CD4-positive, alpha-beta T cell treated with Interleukin-6 for 4 hours (primary cell): ENCODE measurements at regions not wholly inside any gene's neighbourhood (a gene's known extent, or its start where the extent isn't known, plus 50 kb on each side); places are given as distances from the start of the nearest gene placed in this dataset.
A peak's percentile ranks its signal among the peaks of the same experiment; 100 is the strongest.

Experiments used
- DNase-seq: peaks from one replicate; pipeline ENCODE4 v3.0.0-alpha.2; 2020; ENCODE audit warnings: mixed read lengths

- peak; percentile 36 for DNase-seq
These were observed 132.6 kb upstream of the ARHGAP5 start for GRCh38 chr14:31944256-31945073.

DNA sequence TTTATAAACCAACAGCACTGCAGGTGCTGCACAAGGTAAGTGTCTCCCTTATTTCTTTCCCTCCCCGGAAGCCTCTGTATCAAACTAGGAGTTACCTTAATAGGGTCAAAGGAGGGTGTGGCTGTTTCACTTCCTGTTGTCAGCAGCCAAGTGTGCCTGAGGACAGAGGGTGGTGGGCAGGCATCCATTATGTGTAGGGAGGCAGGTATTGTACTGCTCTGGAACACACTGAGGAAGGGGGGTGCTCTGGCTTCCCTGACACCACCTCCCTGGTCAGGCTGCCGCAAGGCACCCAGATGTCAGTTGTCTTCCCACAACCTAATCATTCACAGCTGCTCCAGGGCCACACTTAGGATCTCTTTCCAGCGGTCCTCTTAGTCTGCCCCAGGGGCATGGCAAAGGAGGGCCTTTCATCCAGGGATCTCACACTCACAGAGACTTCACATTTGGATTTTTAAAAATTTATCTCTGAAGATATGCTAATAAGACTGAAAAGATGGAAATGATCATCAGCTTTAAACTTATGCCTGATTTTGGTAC, 132.0 kb upstream of the ARHGAP5 start:
- peak; percentile 46 for DNase-seq

GRCh38 chr14:31945701-31946100, 131.4 kb upstream of the ARHGAP5 start:
- DNase-seq: no peak

DNA sequence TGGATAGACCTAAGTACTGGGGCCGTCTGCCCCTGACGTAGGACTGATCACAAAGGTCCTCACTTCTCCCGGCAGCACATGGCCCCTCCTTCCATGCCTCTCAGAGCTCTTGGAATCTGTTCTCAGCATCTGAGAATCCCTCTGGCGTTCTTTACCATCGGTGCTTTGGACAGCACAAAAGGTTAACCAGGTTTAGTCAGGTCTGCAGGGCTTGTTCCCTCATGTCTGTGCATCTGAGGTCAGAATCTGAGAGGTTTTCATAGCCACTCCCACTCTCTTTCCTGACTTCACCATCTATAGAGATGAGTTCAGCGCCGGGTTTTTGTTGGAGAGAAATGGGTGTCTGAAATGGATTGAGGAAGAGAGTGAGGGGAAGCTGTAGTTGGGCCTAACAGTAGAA, 130.0 kb upstream of the ARHGAP5 start:
- DNase-seq: no peak

DNA sequence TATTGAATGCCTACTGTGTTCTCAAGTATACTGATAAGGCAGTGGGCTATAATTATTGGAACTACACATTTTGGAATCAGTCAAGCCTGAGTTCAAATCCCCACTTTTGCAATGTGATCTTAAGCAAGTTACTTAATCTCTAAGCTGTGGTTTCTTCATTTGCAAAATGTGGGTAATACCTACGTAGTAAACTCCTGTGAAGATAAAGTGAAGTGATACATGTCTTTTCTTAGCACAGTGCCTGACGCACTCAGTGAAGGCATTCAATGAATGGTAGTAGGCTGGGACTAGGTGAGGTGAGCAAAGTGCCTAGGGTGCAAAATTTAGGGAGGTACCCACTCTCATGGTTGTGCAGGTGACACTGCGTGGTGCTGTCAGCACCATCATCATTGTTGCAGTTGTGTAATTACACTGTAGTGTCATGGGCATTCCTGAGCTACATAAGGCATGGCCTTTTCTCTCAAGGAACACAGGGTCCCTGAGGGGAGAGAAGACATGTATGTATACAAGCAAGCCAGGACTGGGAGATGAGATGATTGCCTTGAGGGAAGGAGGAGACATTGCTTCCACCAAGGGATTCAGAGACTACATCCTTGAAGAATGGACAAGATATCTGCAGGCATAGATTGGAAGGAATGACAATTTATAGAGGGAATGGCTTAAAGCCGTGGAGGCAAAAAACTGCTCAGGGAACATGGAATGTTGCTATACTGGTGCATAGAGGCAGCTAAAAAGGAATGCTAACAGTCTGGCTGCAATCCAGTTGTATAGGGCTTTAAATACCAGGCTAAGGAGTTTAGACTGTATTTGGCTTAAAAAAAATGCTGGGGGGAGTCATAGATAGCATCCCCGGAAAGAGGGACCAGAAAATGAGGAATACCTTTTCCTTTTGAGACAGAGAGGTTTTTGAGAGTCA, 129.2 kb upstream of the ARHGAP5 start:
- DNase-seq: no peak

- DNase-seq: no peak
These were observed 127.4 kb upstream of the ARHGAP5 start for GRCh38 chr14:31949709-31950108.

DNA sequence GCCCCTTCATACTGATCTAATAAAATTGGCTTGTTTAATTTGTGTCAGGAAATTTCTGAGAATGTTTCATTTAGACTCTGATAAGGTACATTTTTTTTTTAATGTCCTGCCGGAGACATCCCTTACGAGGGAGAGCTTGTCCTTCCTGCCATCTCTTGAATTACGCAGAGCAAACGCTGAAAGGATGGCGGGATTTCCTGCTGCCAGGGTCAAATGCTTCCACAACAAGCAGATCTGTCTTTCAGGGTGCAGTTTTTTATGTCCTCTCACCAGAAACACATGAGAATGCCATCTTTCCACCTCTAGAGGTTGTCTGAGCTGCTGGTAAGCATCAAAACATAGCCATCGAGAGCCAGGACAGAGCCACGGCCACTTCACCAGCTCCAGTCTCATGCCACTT, 126.8 kb upstream of the ARHGAP5 start:
- DNase-seq: no peak

GRCh38 chr14:31950764-31951637, 126.1 kb upstream of the ARHGAP5 start:
- DNase-seq: no peak

GRCh38 chr14:31951638-31951964, 125.5 kb upstream of the ARHGAP5 start:
- DNase-seq: no peak

DNA sequence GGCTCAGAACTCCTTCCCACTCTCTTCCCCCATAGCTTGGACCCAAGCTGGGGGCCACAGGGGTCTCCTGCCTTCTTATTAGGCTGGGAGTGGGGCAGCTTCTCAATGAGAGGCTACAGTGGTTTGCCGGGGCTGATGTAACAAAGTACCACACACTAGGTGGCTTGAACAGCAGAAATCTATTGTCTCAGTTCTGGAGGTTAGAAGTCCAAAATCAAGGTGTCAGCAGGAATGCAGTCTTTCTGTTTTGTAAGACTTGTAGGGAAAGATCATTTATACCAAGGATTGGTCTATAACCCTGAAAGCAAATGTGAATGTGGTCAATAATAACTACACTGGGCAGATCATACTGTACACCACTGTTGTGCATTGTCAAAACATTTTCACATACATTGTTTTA, 124.5 kb upstream of the ARHGAP5 start:
- DNase-seq: no peak

DNA sequence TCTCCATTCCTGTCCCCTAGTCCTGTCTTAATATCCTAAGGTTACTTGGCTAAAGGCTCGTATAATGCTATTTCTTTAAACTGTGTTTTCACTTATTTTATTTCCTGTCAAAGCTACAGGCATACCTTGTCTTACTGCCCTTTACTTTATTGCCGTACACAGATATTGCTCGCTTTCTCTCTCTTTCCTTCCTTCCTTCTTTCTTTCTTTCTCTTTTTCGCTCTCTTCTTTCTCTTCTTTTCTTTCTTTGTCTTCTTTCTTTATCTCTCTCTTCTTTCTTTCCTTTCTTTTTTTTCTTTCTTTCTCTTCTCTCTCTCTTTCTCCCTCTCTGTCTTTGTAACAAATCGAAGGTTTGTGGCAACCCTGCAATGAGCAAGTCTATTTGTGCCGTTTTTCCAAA, 123.9 kb upstream of the ARHGAP5 start:
- no peak for DNase-seq

DNA sequence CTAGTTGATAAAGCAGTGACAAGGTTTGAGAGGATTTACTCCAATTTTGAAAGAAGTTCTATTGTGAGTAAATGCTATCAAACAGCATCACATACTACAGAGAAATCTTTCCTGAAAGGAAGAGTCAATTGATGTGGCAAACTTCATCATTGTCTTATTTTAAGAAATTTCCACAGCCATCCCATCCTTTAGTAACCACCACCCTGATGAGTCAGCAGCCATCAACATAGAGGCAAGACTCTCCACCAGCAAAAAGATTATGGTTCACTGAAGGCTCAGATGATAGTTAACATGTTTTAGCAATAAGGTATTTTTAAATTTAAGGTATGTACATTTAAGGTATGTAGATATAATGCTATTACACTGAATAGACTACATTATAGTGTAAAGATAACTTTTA, 122.1 kb upstream of the ARHGAP5 start:
- no peak for DNase-seq

GRCh38 chr14:31955936-31956579, 121.0 kb upstream of the ARHGAP5 start:
- DNase-seq: no peak

DNA sequence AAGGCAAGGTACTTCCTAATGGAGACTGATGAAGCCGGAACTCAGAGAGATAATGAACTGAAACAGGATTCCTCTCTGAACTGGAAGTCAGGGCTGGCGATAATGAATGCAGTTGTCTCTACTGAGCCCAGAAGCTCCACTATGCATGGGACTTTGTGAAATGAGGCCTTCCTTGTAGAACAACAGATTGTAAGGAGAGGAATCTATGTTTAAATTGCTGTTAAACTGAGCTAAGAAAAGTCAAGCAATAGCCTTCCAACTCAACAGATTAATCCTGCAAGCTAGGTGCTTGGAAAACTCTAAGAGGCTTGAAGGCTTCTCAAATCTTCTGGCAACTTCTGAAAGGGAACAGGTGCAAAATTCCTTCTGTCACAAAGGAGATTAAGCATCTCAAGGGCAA, 119.5 kb upstream of the ARHGAP5 start:
- DNase-seq: no peak

DNA sequence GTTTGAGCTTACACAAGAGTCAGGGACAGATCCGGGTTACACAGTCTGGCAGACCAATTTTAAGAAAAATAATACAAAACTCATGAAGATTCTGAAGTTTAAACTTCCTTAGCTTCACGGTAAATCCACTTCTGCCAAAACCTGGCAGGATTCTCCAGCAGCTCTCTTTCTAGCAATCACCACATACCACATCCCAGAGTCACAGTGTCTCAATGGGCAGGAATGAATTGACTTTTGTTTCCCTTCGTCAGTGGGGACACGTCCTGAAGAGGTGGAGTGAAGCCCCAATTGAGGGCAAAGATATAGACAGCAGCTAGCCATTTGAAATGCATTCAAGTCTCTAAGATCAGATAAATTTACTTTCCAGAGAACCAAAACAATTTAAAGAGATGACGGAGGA, 117.1 kb upstream of the ARHGAP5 start:
- no peak for DNase-seq

- no peak for DNase-seq
These were observed 115.2 kb upstream of the ARHGAP5 start for GRCh38 chr14:31961896-31962295.

- DNase-seq: no peak
These were observed 114.2 kb upstream of the ARHGAP5 start for GRCh38 chr14:31962920-31963319.

- DNase-seq: no peak
These were observed 113.5 kb upstream of the ARHGAP5 start for GRCh38 chr14:31963587-31963986.

DNA sequence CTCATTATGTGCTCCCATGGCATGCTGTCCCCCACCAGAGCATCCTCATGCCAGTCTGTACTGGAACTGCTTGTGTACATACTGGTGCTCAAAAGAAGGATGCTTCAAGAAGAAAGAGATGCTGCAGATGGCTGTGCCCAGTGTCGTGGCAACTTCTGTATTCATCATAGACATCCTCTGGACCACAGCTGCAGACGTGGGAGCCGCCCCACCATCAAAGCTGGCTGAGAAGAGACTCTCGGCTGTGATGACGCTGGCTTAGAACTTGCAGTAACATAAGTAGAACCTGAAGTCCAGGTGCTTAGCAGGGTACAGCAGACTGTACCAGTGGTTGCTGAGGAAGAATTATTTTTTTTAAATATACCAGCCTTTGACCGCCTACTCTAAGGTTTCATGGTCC, 112.6 kb upstream of the ARHGAP5 start:
- no peak for DNase-seq

DNA sequence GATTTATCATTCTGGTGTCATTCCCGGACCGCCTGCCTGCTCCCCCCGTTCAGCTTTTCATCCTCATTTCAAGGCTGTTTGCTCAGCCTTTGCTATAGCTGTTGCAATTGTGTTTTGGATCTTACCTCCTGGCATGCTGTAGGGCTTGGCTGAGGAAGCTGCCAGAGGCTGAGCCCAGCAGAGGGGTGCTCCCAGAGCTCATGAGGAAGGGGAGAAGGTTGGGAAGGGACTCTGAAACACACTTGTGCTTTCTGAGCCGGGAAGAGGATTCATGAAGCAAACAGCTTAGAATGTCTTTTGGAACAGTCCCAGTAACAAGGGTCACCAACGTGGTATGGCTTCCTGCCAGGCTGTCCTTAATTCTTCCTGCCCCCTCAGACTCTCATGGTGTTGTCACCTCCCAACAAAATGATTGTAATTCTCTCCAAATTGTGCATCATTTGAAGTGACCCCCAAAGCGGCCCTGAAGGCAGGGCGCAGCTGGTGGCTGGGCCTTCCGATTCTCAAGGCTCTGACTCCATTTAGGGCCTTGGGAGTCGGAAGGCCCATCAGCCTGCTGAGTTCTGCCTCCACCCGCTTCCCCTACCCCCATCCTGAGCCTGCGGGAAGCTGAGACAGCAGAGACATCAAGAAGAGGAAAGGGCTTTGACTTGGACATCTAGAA, 111.9 kb upstream of the ARHGAP5 start:
- DNase-seq: no peak

DNA sequence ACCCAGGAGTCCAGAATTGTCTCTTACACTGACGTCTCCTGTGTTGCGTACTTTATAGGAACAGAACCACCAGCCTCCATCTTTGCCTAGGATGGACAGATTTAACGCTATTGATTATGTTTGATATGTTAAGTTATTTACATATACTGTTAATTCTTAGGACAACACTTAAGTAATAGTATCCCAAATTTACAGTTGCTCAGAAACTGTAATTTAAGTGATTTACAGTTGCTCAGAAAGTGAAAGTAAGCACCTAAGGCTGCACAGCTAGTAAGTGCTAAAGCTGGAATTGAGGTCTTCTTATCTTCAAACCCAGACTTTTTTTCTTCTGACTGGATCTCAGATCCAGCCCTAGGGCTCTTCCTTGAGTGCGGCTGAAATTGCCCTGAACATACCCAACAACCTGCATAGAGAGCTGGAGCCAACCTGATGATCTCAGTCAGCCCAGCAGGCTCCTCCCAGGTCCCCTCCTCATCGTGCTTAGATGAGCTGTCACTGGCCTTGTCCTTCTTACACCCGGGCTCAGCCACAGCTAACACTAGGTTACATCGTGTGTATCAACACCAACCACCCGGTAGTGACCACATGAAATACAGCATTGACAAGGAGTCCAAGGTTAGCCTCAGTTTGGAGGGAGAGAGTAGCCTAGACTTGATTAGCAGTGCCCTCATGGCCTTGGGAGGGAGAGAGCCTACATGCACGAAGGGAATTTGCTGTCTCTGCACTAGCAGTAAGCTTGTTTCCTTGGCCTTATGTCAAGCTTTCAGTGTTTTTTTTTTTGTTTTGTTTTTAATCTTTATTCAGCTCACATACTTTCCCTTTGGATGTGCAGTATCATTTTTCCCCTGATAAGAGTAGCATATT, 111.1 kb upstream of the ARHGAP5 start:
- DNase-seq: no peak
